SK-N-SH treated with all-trans-retinoic acid at 6 μM for 48 hours (cell line): ENCODE measurements at regions not wholly inside any gene's neighbourhood (a gene's known extent, or its start where the extent isn't known, plus 50 kb on each side); places are given as distances from the start of the nearest gene placed in this dataset.

ENCODE experiments used
- BACH2 ChIP-seq: fragments of 250-450 bp; sonication (Bioruptor Pico); IDR thresholded peaks from 2 replicates; pipeline ENCODE4 v1.9.0; 2021; ENCODE audit warnings: mild to moderate bottlenecking, borderline replicate concordance
- ESRRG ChIP-seq: fragments of 250-450 bp; sonication (Bioruptor Pico); IDR thresholded peaks from 2 replicates; pipeline ENCODE4 v1.6.1; 2021; ENCODE audit warnings: mild to moderate bottlenecking
- GLIS3 ChIP-seq: fragments of 250-450 bp; sonication (Bioruptor Pico); IDR thresholded peaks from 2 replicates; pipeline ENCODE4 v1.5.0; 2020; ENCODE audit warnings: mild to moderate bottlenecking, moderate library complexity
- ISL1 ChIP-seq: fragments of 250-450 bp; sonication (Bioruptor Pico); IDR thresholded peaks from 2 replicates; pipeline ENCODE4 v2.1.2; 2022; ENCODE audit warnings: mild to moderate bottlenecking, moderate library complexity
- OSR1 ChIP-seq: fragments of 250-450 bp; sonication (Bioruptor Pico); IDR thresholded peaks from 2 replicates; pipeline ENCODE4 v1.8.0; 2022; ENCODE audit warnings: moderate library complexity, mild to moderate bottlenecking, inconsistent platforms
- RARB ChIP-seq: fragments of 250-450 bp; sonication (Bioruptor Pico); IDR thresholded peaks from 2 replicates; pipeline ENCODE4 v1.8.0; 2021; ENCODE audit warnings: mild to moderate bottlenecking, moderate library complexity
- ZC3H10 ChIP-seq: fragments of 250-450 bp; sonication (Bioruptor Pico); IDR thresholded peaks from 2 replicates; pipeline ENCODE4 v1.5.1; 2021; ENCODE audit warnings: mild to moderate bottlenecking, moderate library complexity
- TF ChIP-seq, protein P1 (sequence below): fragments of 250-450 bp; sonication (Bioruptor Pico); IDR thresholded peaks from 2 replicates; pipeline ENCODE4 v1.5.1; 2020; ENCODE audit warnings: low read depth, mild to moderate bottlenecking, moderate library complexity
- TF ChIP-seq, protein P2 (sequence below): fragments of 250-450 bp; sonication (Bioruptor Pico); IDR thresholded peaks from 2 replicates; pipeline ENCODE4 v1.8.0; 2020; ENCODE audit warnings: mild to moderate bottlenecking, moderate library complexity, borderline replicate concordance

DNA sequence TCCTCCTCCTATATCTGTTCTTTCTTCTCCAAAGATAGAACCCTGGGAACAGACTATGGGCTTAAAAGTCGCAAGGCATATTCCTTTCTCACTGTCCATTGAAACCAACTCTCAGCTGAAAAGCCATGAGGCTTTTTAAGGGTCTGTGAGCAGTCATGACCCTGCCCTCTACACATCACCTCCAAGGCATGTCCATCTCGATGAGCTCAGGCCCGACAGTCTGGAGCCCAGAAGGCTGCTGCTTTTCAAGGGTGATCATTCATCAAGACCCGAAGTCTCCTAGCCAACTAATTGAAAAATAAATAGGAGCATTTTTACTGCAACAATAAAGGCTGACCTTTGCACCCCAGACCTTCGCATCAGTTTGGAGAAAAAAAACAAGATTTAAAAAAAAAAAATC is 378.8 kb upstream of the NRSN1 start:
- no peak for TF ChIP-seq RARB (CRISPR knock-in tag)
- no peak for TF ChIP-seq ISL1 (CRISPR knock-in tag)
- no peak for TF ChIP-seq BACH2
- TF ChIP-seq, protein P1, sequence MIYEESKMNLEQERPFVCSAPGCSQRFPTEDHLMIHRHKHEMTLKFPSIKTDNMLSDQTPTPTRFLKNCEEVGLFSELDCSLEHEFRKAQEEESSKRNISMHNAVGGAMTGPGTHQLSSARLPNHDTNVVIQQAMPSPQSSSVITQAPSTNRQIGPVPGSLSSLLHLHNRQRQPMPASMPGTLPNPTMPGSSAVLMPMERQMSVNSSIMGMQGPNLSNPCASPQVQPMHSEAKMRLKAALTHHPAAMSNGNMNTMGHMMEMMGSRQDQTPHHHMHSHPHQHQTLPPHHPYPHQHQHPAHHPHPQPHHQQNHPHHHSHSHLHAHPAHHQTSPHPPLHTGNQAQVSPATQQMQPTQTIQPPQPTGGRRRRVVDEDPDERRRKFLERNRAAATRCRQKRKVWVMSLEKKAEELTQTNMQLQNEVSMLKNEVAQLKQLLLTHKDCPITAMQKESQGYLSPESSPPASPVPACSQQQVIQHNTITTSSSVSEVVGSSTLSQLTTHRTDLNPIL (CRISPR knock-in tag), result no peak
- TF ChIP-seq, protein P2, sequence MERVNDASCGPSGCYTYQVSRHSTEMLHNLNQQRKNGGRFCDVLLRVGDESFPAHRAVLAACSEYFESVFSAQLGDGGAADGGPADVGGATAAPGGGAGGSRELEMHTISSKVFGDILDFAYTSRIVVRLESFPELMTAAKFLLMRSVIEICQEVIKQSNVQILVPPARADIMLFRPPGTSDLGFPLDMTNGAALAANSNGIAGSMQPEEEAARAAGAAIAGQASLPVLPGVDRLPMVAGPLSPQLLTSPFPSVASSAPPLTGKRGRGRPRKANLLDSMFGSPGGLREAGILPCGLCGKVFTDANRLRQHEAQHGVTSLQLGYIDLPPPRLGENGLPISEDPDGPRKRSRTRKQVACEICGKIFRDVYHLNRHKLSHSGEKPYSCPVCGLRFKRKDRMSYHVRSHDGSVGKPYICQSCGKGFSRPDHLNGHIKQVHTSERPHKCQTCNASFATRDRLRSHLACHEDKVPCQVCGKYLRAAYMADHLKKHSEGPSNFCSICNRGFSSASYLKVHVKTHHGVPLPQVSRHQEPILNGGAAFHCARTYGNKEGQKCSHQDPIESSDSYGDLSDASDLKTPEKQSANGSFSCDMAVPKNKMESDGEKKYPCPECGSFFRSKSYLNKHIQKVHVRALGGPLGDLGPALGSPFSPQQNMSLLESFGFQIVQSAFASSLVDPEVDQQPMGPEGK (CRISPR knock-in tag), result no peak
- TF ChIP-seq GLIS3 (CRISPR knock-in tag), result no peak
- TF ChIP-seq OSR1, result no peak
- no peak for TF ChIP-seq ZC3H10 (CRISPR knock-in tag)
- no peak for TF ChIP-seq ESRRG (CRISPR knock-in tag)
